Activated T-cell treated with anti-CD3 and anti-CD28 coated beads, Interleukin-2, amount 50 U/mL, for 4 hours (primary cell): ENCODE measurements at regions not wholly inside any gene's neighbourhood (a gene's known extent, or its start where the extent isn't known, plus 50 kb on each side); places are given as distances from the start of the nearest gene placed in this dataset.

Source experiments
- ATAC-seq, 2 donors: fragments of 200-7000 bp; cut with Tn5 transposase; one replicate each; pipeline ENCODE4 v1.10.0; 2021
- DNase-seq: peaks from one replicate; pipeline ENCODE4 v3.0.0-alpha.2; 2020
- H3K27me3 Mint-ChIP-seq: one replicate; pipeline ENCODE4 v1.8.0; 2021; ENCODE audit warnings: low read depth, mixed read lengths
- H3K36me3 Mint-ChIP-seq: one replicate; pipeline ENCODE4 v1.8.0; 2022; ENCODE audit warnings: mixed read lengths; ENCODE audit not compliant: insufficient read depth
- H3K4me1 Mint-ChIP-seq: one replicate; pipeline ENCODE4 v1.8.0; 2021; ENCODE audit warnings: low read depth, mixed read lengths
- H3K4me3 Mint-ChIP-seq: one replicate; pipeline ENCODE4 v1.8.0; 2021; ENCODE audit warnings: mild to moderate bottlenecking, moderate library complexity, mixed read lengths
- H3K9me3 Mint-ChIP-seq: one replicate; pipeline ENCODE4 v1.8.0; 2021; ENCODE audit warnings: mixed read lengths

GRCh38 chr15:96029172-96029571 lies 301.3 kb upstream of the NR2F2 start:
- DNase-seq (no peak), ATAC-seq (no peak)
- Mint-ChIP-seq H3K9me3 (no peaks in the 10 kb centered on the region), H3K36me3 (no peaks in the 10 kb centered on the region), H3K27me3 (peaks cover 4% of the 10 kb centered on the region), H3K4me1 (no peaks in the 10 kb centered on the region), H3K4me3 (no peak overlapping the region)

GRCh38 chr15:96031426-96032110 lies 298.9 kb upstream of the NR2F2 start:
- no peak for DNase-seq
- H3K4me1 Mint-ChIP-seq = no peaks in the 10 kb centered on the region
- no peak overlapping the region for H3K4me3 Mint-ChIP-seq
- ATAC-seq = no peak
- H3K36me3 Mint-ChIP-seq = no peaks in the 10 kb centered on the region
- H3K9me3 Mint-ChIP-seq = peaks cover 3% of the 10 kb centered on the region
- peaks cover 19% of the 10 kb centered on the region for H3K27me3 Mint-ChIP-seq

- peaks cover 3% of the 10 kb centered on the region for H3K9me3 Mint-ChIP-seq
- peaks cover 34% of the 10 kb centered on the region for H3K27me3 Mint-ChIP-seq
- peaks cover 7% of the 10 kb centered on the region for H3K4me1 Mint-ChIP-seq
- ATAC-seq = no peak
- H3K36me3 Mint-ChIP-seq = no peaks in the 10 kb centered on the region
- DNase-seq = no peak
- no peak overlapping the region for H3K4me3 Mint-ChIP-seq
Observed at GRCh38 chr15:96035091-96035490, 295.4 kb upstream of the NR2F2 start.

- Mint-ChIP-seq H3K9me3 (peaks cover 3% of the 10 kb centered on the region), H3K36me3 (no peaks in the 10 kb centered on the region), H3K4me1 (peaks cover 7% of the 10 kb centered on the region), H3K27me3 (peaks cover 34% of the 10 kb centered on the region), H3K4me3 (no peak overlapping the region)
- ATAC-seq = no peak
- DNase-seq = no peak
Observed at GRCh38 chr15:96035635-96036034, 294.9 kb upstream of the NR2F2 start.

- peaks cover 3% of the 10 kb centered on the region for H3K9me3 Mint-ChIP-seq
- DNase-seq (no peak), ATAC-seq (no peak)
- peaks cover 7% of the 10 kb centered on the region for H3K4me1 Mint-ChIP-seq
- H3K4me3 Mint-ChIP-seq = no peak overlapping the region
- peaks cover 40% of the 10 kb centered on the region for H3K27me3 Mint-ChIP-seq
- H3K36me3 Mint-ChIP-seq = no peaks in the 10 kb centered on the region
Observed at GRCh38 chr15:96037584-96037983, 292.9 kb upstream of the NR2F2 start.

- peaks cover 3% of the 10 kb centered on the region for H3K9me3 Mint-ChIP-seq
- no peak for DNase-seq
- H3K4me3 Mint-ChIP-seq = no peak overlapping the region
- H3K4me1 Mint-ChIP-seq = peaks cover 7% of the 10 kb centered on the region
- H3K27me3 Mint-ChIP-seq = peaks cover 40% of the 10 kb centered on the region
- H3K36me3 Mint-ChIP-seq = no peaks in the 10 kb centered on the region
- ATAC-seq = no peak
Observed at GRCh38 chr15:96038131-96038530, 292.4 kb upstream of the NR2F2 start.

GRCh38 chr15:96038650-96039049 lies 291.9 kb upstream of the NR2F2 start:
- Mint-ChIP-seq H3K36me3 (no peaks in the 10 kb centered on the region), H3K27me3 (peaks cover 37% of the 10 kb centered on the region), H3K9me3 (peaks cover 3% of the 10 kb centered on the region), H3K4me3 (no peak overlapping the region), H3K4me1 (peaks cover 7% of the 10 kb centered on the region)
- ATAC-seq = no peak
- no peak for DNase-seq

GRCh38 chr15:96041982-96042733 lies 288.3 kb upstream of the NR2F2 start:
- H3K27me3 Mint-ChIP-seq = peaks cover 20% of the 10 kb centered on the region
- no peak for ATAC-seq
- no peak for DNase-seq
- no peaks in the 10 kb centered on the region for H3K36me3 Mint-ChIP-seq
- H3K9me3 Mint-ChIP-seq = no peaks in the 10 kb centered on the region
- H3K4me1 Mint-ChIP-seq = peaks cover 5% of the 10 kb centered on the region
- H3K4me3 Mint-ChIP-seq = no peak overlapping the region

- Mint-ChIP-seq H3K9me3 (no peaks in the 10 kb centered on the region), H3K4me3 (no peak overlapping the region), H3K4me1 (no peaks in the 10 kb centered on the region), H3K36me3 (no peaks in the 10 kb centered on the region), H3K27me3 (peaks cover 18% of the 10 kb centered on the region)
- DNase-seq = no peak
- ATAC-seq = no peak
Observed at GRCh38 chr15:96042734-96043224, 287.7 kb upstream of the NR2F2 start.

GRCh38 chr15:96043591-96044171 lies 286.8 kb upstream of the NR2F2 start:
- ATAC-seq = no peak
- DNase-seq = no peak
- no peaks in the 10 kb centered on the region for H3K4me1 Mint-ChIP-seq
- no peaks in the 10 kb centered on the region for H3K9me3 Mint-ChIP-seq
- no peaks in the 10 kb centered on the region for H3K36me3 Mint-ChIP-seq
- peaks cover 15% of the 10 kb centered on the region for H3K27me3 Mint-ChIP-seq
- no peak overlapping the region for H3K4me3 Mint-ChIP-seq

- no peak overlapping the region for H3K4me3 Mint-ChIP-seq
- DNase-seq (no peak), ATAC-seq (no peak)
- H3K9me3 Mint-ChIP-seq = no peaks in the 10 kb centered on the region
- peaks cover 26% of the 10 kb centered on the region for H3K27me3 Mint-ChIP-seq
- no peaks in the 10 kb centered on the region for H3K4me1 Mint-ChIP-seq
- H3K36me3 Mint-ChIP-seq = no peaks in the 10 kb centered on the region
Observed at GRCh38 chr15:96046620-96047240, 283.8 kb upstream of the NR2F2 start.

- no peak for ATAC-seq
Observed at GRCh38 chr15:96047255-96047931, 283.1 kb upstream of the NR2F2 start.

GRCh38 chr15:96049323-96049722 lies 281.2 kb upstream of the NR2F2 start:
- DNase-seq (no peak), ATAC-seq (no peak)
- Mint-ChIP-seq H3K27me3 (peaks cover 37% of the 10 kb centered on the region), H3K4me1 (peaks cover 4% of the 10 kb centered on the region), H3K9me3 (no peaks in the 10 kb centered on the region), H3K36me3 (no peaks in the 10 kb centered on the region), H3K4me3 (no peak overlapping the region)

More at GRCh38 chr15:96047255-96047931, 283.1 kb upstream of the NR2F2 start:
- Mint-ChIP-seq H3K4me1 (no peaks in the 10 kb centered on the region), H3K9me3 (no peaks in the 10 kb centered on the region), H3K36me3 (no peaks in the 10 kb centered on the region), H3K27me3 (peaks cover 26% of the 10 kb centered on the region), H3K4me3 (no peak overlapping the region)
- no peak for DNase-seq

GRCh38 chr15:96049766-96050165 lies 280.7 kb upstream of the NR2F2 start:
- H3K27me3 Mint-ChIP-seq = peaks cover 34% of the 10 kb centered on the region
- no peaks in the 10 kb centered on the region for H3K36me3 Mint-ChIP-seq
- DNase-seq (no peak), ATAC-seq (no peak)
- H3K9me3 Mint-ChIP-seq = no peaks in the 10 kb centered on the region
- no peak overlapping the region for H3K4me3 Mint-ChIP-seq
- H3K4me1 Mint-ChIP-seq = peaks cover 4% of the 10 kb centered on the region
